KMS-11 (cell line): ENCODE measurements at regions not wholly inside any gene's neighbourhood (a gene's known extent, or its start where the extent isn't known, plus 50 kb on each side); places are given as distances from the start of the nearest gene placed in this dataset.

Experiments used
- H2AFZ ChIP-seq: fragments of 200-600 bp; sonication (generic); 2 replicates; pipeline ENCODE4 v1.6.1; 2016; ENCODE audit warnings: antibody characterized with exemption, mixed run types, low read depth
- H3K27ac ChIP-seq: fragments of 200-600 bp; sonication (generic); 2 replicates; pipeline ENCODE4 v1.6.1; 2016; ENCODE audit warnings: mild to moderate bottlenecking, mixed run types
- H3K27me3 ChIP-seq: fragments of 200-600 bp; sonication (generic); 2 replicates; pipeline ENCODE4 v1.6.1; 2017; ENCODE audit warnings: mild to moderate bottlenecking, low read depth, mixed run types, moderate library complexity; ENCODE audit not compliant: insufficient read depth
- H3K36me3 ChIP-seq: fragments of 200-600 bp; sonication (generic); 2 replicates; pipeline ENCODE4 v1.6.1; 2017; ENCODE audit warnings: mild to moderate bottlenecking, mixed run types; ENCODE audit not compliant: insufficient read depth
- H3K4me1 ChIP-seq: fragments of 200-600 bp; sonication (generic); 2 replicates; pipeline ENCODE4 v1.6.1; 2016; ENCODE audit warnings: mild to moderate bottlenecking, low read depth, mixed run types; ENCODE audit not compliant: poor library complexity, severe bottlenecking
- H3K4me2 ChIP-seq: fragments of 200-600 bp; sonication (generic); 2 replicates; pipeline ENCODE4 v1.7.0; 2016; ENCODE audit warnings: mild to moderate bottlenecking, mixed run types
- H3K4me3 ChIP-seq: fragments of 200-600 bp; sonication (generic); IDR thresholded peaks from 2 replicates; pipeline ENCODE4 v1.6.1; 2017; ENCODE audit warnings: low read depth, low read length, mixed read lengths; ENCODE audit not compliant: insufficient read depth
- H3K79me2 ChIP-seq: fragments of 200-600 bp; sonication (generic); 2 replicates; pipeline ENCODE4 v1.6.1; 2016; ENCODE audit warnings: low read depth, mixed run types; ENCODE audit not compliant: insufficient read depth
- H3K9ac ChIP-seq: fragments of 200-600 bp; sonication (generic); 2 replicates; pipeline ENCODE4 v1.6.1; 2016; ENCODE audit warnings: mild to moderate bottlenecking, mixed run types
- H4K20me1 ChIP-seq: fragments of 200-600 bp; sonication (generic); 2 replicates; pipeline ENCODE4 v1.6.1; 2016; ENCODE audit warnings: mild to moderate bottlenecking, mixed run types; ENCODE audit not compliant: insufficient read depth
- CTCF ChIP-seq: fragments of 200-600 bp; sonication (generic); conservative IDR thresholded peaks from 2 replicates; pipeline ENCODE4 v1.6.1; 2017; ENCODE audit warnings: low read depth, mild to moderate bottlenecking, antibody characterized with exemption, low read length, moderate library complexity, mixed read lengths

DNA sequence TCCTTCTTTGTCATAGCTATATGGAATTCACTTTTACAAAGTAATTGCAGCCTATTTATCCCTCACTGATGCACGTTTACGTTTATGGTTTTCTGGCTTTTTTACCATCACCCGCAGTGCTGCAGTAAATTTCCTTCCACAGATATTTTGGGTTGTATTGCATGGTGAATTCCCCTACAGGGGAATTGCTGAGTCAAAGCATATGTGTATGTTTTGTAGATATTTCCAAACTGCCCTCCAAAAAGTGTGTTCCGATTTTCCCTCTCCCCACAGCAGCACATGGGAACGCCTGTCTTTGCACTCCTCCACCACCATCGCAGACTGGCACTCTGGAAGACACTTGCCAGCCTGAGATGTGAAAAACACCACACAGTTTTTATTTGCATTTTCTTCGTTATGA is 80.6 kb upstream of the UXS1 start:
- Histone ChIP-seq H4K20me1 (no peaks in the 10 kb centered on the region), H3K79me2 (no peaks in the 10 kb centered on the region), H3K9ac (no peak overlapping the region), H2AFZ (no peak overlapping the region), H3K36me3 (no peaks in the 10 kb centered on the region), H3K27ac (no peak overlapping the region), H3K4me1 (no peaks in the 10 kb centered on the region), H3K4me3 (no peak overlapping the region), H3K27me3 (no peaks in the 10 kb centered on the region), H3K4me2 (no peak overlapping the region)
- TF ChIP-seq CTCF: no peak

GRCh38 chr2:106272216-106272807 is 78.2 kb upstream of the UXS1 start:
- Histone ChIP-seq H3K4me2 (no peak overlapping the region), H3K4me3 (no peak overlapping the region), H2AFZ (no peak overlapping the region), H3K4me1 (no peaks in the 10 kb centered on the region), H3K79me2 (no peaks in the 10 kb centered on the region), H3K36me3 (no peaks in the 10 kb centered on the region), H3K9ac (no peak overlapping the region), H4K20me1 (no peaks in the 10 kb centered on the region), H3K27me3 (no peaks in the 10 kb centered on the region), H3K27ac (no peak overlapping the region)
- TF ChIP-seq CTCF: no peak

GRCh38 chr2:106270471-106270891 is 76.4 kb upstream of the UXS1 start:
- TF ChIP-seq CTCF: no peak
- Histone ChIP-seq H3K27me3 (no peaks in the 10 kb centered on the region), H3K36me3 (no peaks in the 10 kb centered on the region), H3K4me3 (no peak overlapping the region), H3K27ac (no peak overlapping the region), H2AFZ (peak overlapping the region; percentile 67; the same call in 1 of the 2 replicates), H3K4me2 (peak overlapping the region; percentile 57; the same call in 1 of the 2 replicates), H4K20me1 (no peaks in the 10 kb centered on the region), H3K9ac (no peak overlapping the region), H3K79me2 (no peaks in the 10 kb centered on the region), H3K4me1 (no peaks in the 10 kb centered on the region)

DNA sequence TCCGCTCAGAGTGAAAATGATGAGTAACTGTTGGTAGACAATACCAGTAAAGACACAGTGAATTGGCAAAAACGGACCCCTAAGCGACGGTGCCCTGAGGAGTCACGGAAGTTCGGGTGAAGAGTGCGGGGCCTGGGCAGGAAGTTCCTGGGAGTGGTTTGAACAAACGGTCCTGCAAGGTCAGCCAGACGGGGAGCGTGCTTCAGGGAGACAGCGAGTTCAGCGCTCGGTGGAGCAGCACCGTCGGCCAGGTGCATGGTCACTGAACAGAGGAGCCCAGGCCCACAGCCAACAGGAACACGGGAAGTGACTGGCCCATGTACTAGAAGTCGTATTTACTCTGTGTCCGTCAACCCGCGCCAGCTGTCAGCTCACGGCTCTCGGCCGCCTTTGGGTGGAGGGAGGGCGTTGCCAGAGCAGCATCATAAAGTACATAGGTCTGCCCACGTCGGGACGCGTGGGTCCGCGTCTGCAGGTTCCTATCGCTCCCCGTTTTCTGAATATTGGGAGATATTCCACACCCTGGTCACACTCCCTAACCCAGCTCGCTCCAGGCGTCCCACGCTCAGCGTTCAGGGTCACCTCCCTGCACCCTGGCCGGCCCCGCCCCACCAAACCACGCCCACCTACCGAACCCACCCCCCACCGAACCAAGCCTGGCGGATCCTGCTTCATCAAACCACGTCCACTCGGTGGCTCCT is 75.6 kb upstream of the UXS1 start:
- Histone ChIP-seq H3K9ac (no peak overlapping the region), H3K27me3 (no peaks in the 10 kb centered on the region), H3K4me2 (peak overlapping the region; percentile 33), H3K36me3 (no peaks in the 10 kb centered on the region), H2AFZ (peak overlapping the region; percentile 67; the same call in 1 of the 2 replicates), H3K27ac (no peak overlapping the region), H3K4me1 (no peaks in the 10 kb centered on the region), H4K20me1 (no peaks in the 10 kb centered on the region), H3K79me2 (no peaks in the 10 kb centered on the region), H3K4me3 (no peak overlapping the region)
- no peak for TF ChIP-seq CTCF
